NCI-H1436 (cell line): ENCODE measurements at regions not wholly inside any gene's neighbourhood (a gene's known extent, or its start where the extent isn't known, plus 50 kb on each side); places are given as distances from the start of the nearest gene placed in this dataset.
"Not testable (repeated sequence)": the region's sequence is repeated elsewhere in the genome, so short reads cannot be mapped to it uniquely, and the experiment has no call there.

Experiments used
- DNase-seq: peaks from one replicate; lab custom pipeline; 2025; lab: John Stamatoyannopoulos, UW

- DNase-seq = no peak
These were observed 186.4 kb upstream of the THBS1 start for GRCh38 chr15:39394496-39394895.

DNA sequence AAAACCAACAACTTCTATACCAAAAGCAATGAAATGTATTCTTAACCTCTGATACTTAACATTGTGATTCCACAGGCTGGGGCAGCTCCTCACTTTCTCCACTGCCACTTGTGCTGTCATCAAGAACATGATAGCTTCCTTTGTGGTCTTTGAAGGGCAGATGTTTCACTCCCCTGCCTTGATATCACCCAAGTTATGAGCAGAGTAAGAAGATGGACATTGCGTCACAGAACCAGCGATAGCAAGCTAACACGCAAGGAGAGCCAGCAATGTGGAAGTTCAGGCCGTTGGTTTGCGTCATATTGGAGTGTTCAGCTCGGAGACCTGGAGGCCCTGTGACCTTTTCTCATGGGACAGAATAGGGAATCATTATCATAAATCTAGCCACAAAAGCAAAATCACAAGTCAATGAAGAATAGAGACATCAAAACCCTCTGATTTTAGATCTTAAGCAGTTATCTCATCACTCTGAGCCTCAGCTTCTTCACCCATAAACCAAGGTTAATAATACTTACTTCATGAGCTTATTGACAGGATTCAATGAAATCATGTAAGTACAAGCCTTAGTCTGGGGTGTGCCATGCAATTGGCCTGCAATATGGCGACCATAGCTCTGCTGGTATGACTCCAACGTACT, 183.8 kb upstream of the THBS1 start:
- DNase-seq = no peak

GRCh38 chr15:39397883-39398282, 183.0 kb upstream of the THBS1 start:
- DNase-seq = no peak

DNA sequence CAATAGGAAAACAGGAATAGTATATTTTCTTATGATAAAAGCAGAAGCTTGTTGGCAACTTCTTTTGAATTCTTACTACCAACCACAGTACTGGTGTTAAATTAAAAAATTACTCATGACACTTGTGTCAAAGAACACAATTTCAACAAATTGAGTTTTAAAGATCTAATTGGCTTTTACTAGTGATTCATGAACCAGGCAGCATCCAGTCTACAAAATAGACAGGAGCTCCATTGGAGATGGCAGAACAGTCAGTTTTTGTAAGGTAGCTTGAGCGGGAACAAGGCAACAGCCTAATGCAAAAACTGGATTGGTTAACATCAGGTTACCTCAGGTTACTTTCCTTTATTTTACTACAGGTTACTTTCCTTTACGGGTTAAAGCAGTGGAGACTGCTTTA, 181.3 kb upstream of the THBS1 start:
- no peak for DNase-seq

GRCh38 chr15:39400002-39400401, 180.9 kb upstream of the THBS1 start:
- DNase-seq = no peak

GRCh38 chr15:39400821-39401550, 179.9 kb upstream of the THBS1 start:
- no peak for DNase-seq

DNA sequence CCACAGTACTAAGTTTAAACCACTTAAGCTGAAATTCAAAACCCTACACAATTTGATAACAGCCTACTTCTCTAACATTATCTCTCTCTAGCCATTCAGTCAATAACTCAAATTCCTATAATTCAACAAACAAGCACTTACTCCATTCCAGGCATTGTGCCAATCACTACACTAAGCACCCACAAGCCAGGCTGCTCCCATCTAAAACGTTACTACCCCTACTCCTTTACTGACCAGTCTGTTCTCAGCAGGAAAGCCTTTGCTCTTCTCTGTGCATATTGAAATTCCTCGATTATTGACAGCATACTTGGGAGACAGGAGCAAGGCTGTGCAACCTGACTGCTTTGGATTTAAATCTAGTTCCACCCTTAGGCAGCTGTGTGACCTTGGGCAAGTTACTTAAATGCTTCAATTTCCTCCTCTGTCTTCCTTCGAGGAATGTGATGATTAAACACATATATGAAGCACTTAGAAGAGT, 177.2 kb upstream of the THBS1 start:
- DNase-seq = peak; percentile 38

- DNase-seq = no peak
These were observed 176.1 kb upstream of the THBS1 start for GRCh38 chr15:39404767-39405181.

DNA sequence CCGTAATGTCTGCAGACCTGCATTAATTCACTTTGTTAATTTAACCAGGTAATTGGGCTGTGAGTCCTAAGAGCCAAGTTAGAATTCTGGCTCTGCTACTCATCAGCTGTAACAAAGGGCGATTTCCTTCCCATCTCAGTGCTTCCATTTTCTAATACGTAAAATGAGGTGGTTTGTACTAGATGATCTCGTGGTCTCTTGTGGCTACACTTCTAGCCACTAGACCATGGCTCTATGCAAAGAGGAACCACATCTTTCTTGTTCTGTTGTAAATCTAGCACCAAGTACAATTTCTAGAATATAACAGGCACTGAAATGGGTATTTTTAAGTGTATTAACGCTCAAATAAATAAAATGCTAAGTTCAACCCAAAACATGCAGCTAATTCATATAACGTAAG, 174.4 kb upstream of the THBS1 start:
- no peak for DNase-seq

DNA sequence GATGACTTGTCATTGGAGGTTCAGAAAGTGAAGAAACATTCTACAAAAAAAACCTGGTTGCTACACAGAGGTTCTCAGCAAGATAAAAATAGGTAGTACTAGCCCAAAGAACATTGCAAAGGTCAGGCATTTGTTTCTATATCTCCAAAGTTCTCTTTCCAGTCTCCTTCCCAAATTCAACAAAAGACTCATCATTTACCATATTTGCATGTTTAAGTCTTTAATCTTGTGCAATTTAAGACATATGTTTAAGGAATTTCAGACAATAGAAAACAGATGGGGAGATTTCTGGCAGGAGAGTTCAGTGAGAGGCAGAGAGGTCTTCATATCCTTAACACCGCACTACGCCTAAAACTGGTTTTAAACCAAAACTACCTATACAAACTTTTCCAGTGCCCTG, 173.8 kb upstream of the THBS1 start:
- DNase-seq = no peak

DNA sequence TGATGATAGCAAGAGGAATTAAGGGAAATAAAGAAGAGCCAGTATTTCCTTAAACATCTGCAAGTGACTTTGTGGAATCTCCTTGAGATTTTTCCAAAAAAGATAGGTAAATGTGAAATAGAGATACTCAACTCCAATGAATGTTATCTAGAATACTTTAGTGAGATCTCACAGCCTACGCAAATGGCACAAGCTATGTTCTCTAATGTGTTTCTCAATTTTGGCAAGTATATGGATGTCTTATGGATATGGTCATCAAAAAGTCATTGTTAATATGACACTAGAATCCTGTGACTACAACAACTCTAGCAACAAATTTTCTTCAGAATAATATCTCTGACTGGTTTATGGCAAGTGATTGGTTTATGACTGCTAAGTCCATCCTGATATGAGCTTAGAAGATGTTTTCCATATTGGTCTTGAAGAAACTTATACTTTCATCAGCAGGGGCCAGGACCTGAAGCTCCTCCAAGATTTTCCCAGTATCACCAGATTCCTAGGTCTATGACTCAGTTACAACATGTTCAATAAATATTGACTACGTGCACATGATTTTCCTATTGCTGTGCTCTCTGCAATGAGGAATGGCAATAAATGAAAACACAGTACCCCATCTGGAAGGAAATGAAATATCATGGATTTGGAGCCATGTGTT, 170.9 kb upstream of the THBS1 start:
- DNase-seq = no peak

GRCh38 chr15:39411102-39411989, 169.5 kb upstream of the THBS1 start:
- no peak for DNase-seq

- no peak for DNase-seq
These were observed 167.3 kb upstream of the THBS1 start for GRCh38 chr15:39413558-39413957.

- no peak for DNase-seq
These were observed 166.7 kb upstream of the THBS1 start for GRCh38 chr15:39414201-39414600.

GRCh38 chr15:39415634-39416033, 165.2 kb upstream of the THBS1 start:
- DNase-seq = no peak

- no peak for DNase-seq
These were observed 164.6 kb upstream of the THBS1 start for GRCh38 chr15:39416258-39416657.

GRCh38 chr15:39417366-39418134, 163.3 kb upstream of the THBS1 start:
- DNase-seq = no peak

DNA sequence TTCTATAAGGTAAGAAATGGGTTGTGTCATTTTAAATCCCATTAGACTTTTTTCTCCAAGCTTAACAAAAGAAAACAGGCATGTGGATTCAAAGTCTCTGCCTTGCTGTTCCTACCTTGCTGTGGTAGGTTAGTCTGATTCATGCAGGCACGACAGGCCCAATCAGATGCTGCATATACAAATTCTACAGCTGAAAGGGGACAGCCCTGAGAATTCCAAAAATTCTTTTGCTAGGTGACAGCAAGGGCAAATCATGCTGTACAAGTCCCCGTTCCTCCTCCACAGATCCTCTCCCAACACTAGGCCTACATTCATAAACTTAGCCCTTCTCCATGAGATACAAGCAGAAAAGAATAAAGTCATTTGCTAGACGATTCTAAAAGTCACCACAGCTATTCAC, 161.2 kb upstream of the THBS1 start:
- no peak for DNase-seq

- DNase-seq = not testable (repeated sequence)
These were observed 160.6 kb upstream of the THBS1 start for GRCh38 chr15:39420123-39420852.

GRCh38 chr15:39420853-39421192, 160.1 kb upstream of the THBS1 start:
- not testable (repeated sequence) for DNase-seq
